A549 (cell line): ENCODE measurements at regions not wholly inside any gene's neighbourhood (a gene's known extent, or its start where the extent isn't known, plus 50 kb on each side); places are given as distances from the start of the nearest gene placed in this dataset.

ENCODE experiments used
- ATAC-seq, 2 experiments: fragments of 200-7000 bp in 1 of 2; fragments of >200 bp in 1 of 2; cut with Nextera tagmentation in 1 of 2; cut with Tn5 transposase in 1 of 2; 3 replicates each; pipeline versions ENCODE4 v1.8.0 to v1.9.1; 2018 to 2020; ENCODE audit warnings: mild to moderate bottlenecking in 1 of 2, moderate library complexity in 1 of 2
- CTCF ChIA-PET: fragments of 300-600 bp; sonication (Branson Sonifier 250); formaldehyde crosslinking; extraction: SDS; loops from one replicate; lab custom pipeline; 2021; ENCODE audit warnings: antibody characterized with exemption, inconsistent platforms; lab: Yijun Ruan, JAX
- POLR2A ChIA-PET: fragments of 350-600 bp; formaldehyde crosslinking; extraction: SDS; loops from one replicate; lab custom pipeline; 2021; ENCODE audit warnings: antibody characterized with exemption, inconsistent platforms; lab: Yijun Ruan, JAX
- DNase-seq, 2 experiments: peaks; one replicate each; pipeline versions ENCODE4 v3.0.0 to v3.0.0-alpha.2; 2011 to 2016; ENCODE audit warnings: low read depth in 1 of 2, low spot score in 1 of 2
- FAIRE-seq: peaks from 2 replicates; lab custom pipeline; 2011; peaks lifted over from hg19 to GRCh38; lab: Jason Lieb, UNC
- H3K27ac ChIP-seq, 2 experiments: fragments of >200 bp; sonication (Bioruptor Twin); formaldehyde crosslinking; 3 replicates each; pipeline ENCODE4 v1.5.1; 2016 to 2017
- H3K4me1 ChIP-seq: fragments of >200 bp; sonication (Bioruptor Twin); formaldehyde crosslinking; 3 replicates; pipeline ENCODE4 v1.6.1; 2016
- H3K4me2 ChIP-seq: fragments of >200 bp; sonication (Bioruptor Twin); formaldehyde crosslinking; 3 replicates; pipeline ENCODE4 v1.6.1; 2016
- H3K4me3 ChIP-seq: fragments of >200 bp; sonication (Bioruptor Twin); formaldehyde crosslinking; 3 replicates; pipeline ENCODE4 v1.5.1; 2016
- H3K9me3 ChIP-seq: fragments of >200 bp; sonication (Bioruptor Twin); formaldehyde crosslinking; 3 replicates; pipeline ENCODE4 v1.6.1; 2016
- CBX8 ChIP-seq: fragments of 200-600 bp; sonication (generic); IDR thresholded peaks from 2 replicates; pipeline ENCODE4 v1.6.1; 2016
- CEBPB ChIP-seq, 2 experiments: fragments of >200 bp in 1 of 2; sonication (Bioruptor Twin) in 1 of 2; formaldehyde crosslinking in 1 of 2; IDR thresholded peaks; 2 replicates each; pipeline ENCODE4 v1.6.1; 2012 to 2016
- CHD2 ChIP-seq: fragments of 150-350 bp; IDR thresholded peaks from 2 replicates; pipeline ENCODE4 v1.6.1; 2014; ENCODE audit warnings: low read length; ENCODE audit not compliant: partially characterized antibody
- CTCF ChIP-seq: fragments of >200 bp; sonication (Bioruptor Twin); formaldehyde crosslinking; IDR thresholded peaks from 3 replicates; pipeline ENCODE4 v1.5.1; 2016
- EHMT2 ChIP-seq: fragments of 200-600 bp; sonication (generic); IDR thresholded peaks from 2 replicates; pipeline ENCODE4 v1.6.1; 2016; ENCODE audit warnings: antibody characterized with exemption, low read depth, mild to moderate bottlenecking, moderate library complexity
- ELK1 ChIP-seq: fragments of 150-350 bp; IDR thresholded peaks from 2 replicates; pipeline ENCODE4 v1.6.1; 2014; ENCODE audit warnings: low read depth, mild to moderate bottlenecking, low read length
- EP300 ChIP-seq, 2 experiments: fragments of >200 bp; sonication (Bioruptor Twin); formaldehyde crosslinking; IDR thresholded peaks; 2 replicates in 1 of 2; 3 replicates in 1 of 2; pipeline ENCODE4 v1.6.1; 2016 to 2017
- ESRRA ChIP-seq: fragments of 150-350 bp; IDR thresholded peaks from 2 replicates; pipeline ENCODE4 v1.6.1; 2014; ENCODE audit warnings: mild to moderate bottlenecking, low read length, borderline replicate concordance
- HES2 ChIP-seq: fragments of >200 bp; sonication (Bioruptor Twin); formaldehyde crosslinking; IDR thresholded peaks from 2 replicates; pipeline ENCODE4 v1.6.1; 2016
- HEYL ChIP-seq: fragments of 250-450 bp; sonication (Bioruptor Pico); IDR thresholded peaks from 2 replicates; pipeline ENCODE4 v1.8.0; 2021; ENCODE audit warnings: mild to moderate bottlenecking, moderate library complexity
- HOXA7 ChIP-seq: fragments of 250-450 bp; sonication (Bioruptor Pico); IDR thresholded peaks from 2 replicates; pipeline ENCODE4 v1.5.0; 2020; ENCODE audit warnings: mild to moderate bottlenecking, moderate library complexity
- HOXB13 ChIP-seq: fragments of 250-450 bp; sonication (Bioruptor Pico); IDR thresholded peaks from 2 replicates; pipeline ENCODE4 v1.5.0; 2020; ENCODE audit warnings: low read depth, mild to moderate bottlenecking, moderate library complexity
- JUNB ChIP-seq: fragments of >200 bp; sonication (Bioruptor Twin); formaldehyde crosslinking; IDR thresholded peaks from 2 replicates; pipeline ENCODE4 v1.6.1; 2016
- KDM1A ChIP-seq: fragments of 200-600 bp; sonication (generic); IDR thresholded peaks from 2 replicates; pipeline ENCODE4 v1.6.1; 2016; ENCODE audit warnings: low read depth, mild to moderate bottlenecking
- KDM5A ChIP-seq: fragments of 200-600 bp; sonication (generic); IDR thresholded peaks from 2 replicates; pipeline ENCODE4 v1.6.1; 2016; ENCODE audit warnings: antibody characterized with exemption, mild to moderate bottlenecking
- MAFK ChIP-seq: fragments of 450-650 bp; IDR thresholded peaks from 2 replicates; pipeline ENCODE4 v1.6.1; 2014; ENCODE audit not compliant: partially characterized antibody
- MAX ChIP-seq: IDR thresholded peaks from 2 replicates; pipeline ENCODE4 v1.6.1; 2012
- MYC ChIP-seq: IDR thresholded peaks from 2 replicates; pipeline ENCODE4 v1.6.1; 2012; ENCODE audit warnings: mild to moderate bottlenecking, inconsistent platforms, low read length, improper control_type of control experiment, borderline replicate concordance
- NR3C1 ChIP-seq: fragments of >200 bp; sonication (Bioruptor Twin); formaldehyde crosslinking; IDR thresholded peaks from 3 replicates; pipeline ENCODE4 v1.6.1; 2017
- RNF2 ChIP-seq: fragments of 200-600 bp; sonication (generic); IDR thresholded peaks from 2 replicates; pipeline ENCODE4 v1.6.1; 2016; ENCODE audit warnings: low read depth, mild to moderate bottlenecking, antibody characterized with exemption, moderate library complexity, borderline replicate concordance
- SMC3 ChIP-seq: fragments of >200 bp; sonication (Bioruptor Twin); formaldehyde crosslinking; IDR thresholded peaks from 3 replicates; pipeline ENCODE4 v1.6.1; 2018; ENCODE audit warnings: inconsistent platforms
- TP53 ChIP-seq: fragments of 250-450 bp; sonication (Bioruptor Pico); IDR thresholded peaks from 2 replicates; pipeline ENCODE4 v1.5.0; 2021; ENCODE audit warnings: mild to moderate bottlenecking, moderate library complexity
- ZC3H11A ChIP-seq: fragments of 450-650 bp; IDR thresholded peaks from 2 replicates; pipeline ENCODE4 v1.6.1; 2014; ENCODE audit warnings: antibody characterized with exemption, mild to moderate bottlenecking
- ZNF302 ChIP-seq: fragments of 250-450 bp; sonication (Bioruptor Pico); IDR thresholded peaks from 2 replicates; pipeline ENCODE4 v1.9.0; 2021; ENCODE audit warnings: inconsistent platforms, mild to moderate bottlenecking, moderate library complexity
- WGBS: methylation state at CpG from one replicate; pipeline ENCODE4 v1.1.6; 2017; ENCODE audit errors: missing lambda C conversion rate; 5-methylcytosine and 5-hydroxymethylcytosine counted together
- TF ChIP-seq, protein P1 (sequence below): fragments of 200-600 bp; sonication (generic); IDR thresholded peaks from 2 replicates; pipeline ENCODE4 v1.6.1; 2016; ENCODE audit warnings: antibody characterized with exemption, mild to moderate bottlenecking, moderate library complexity

GRCh38 chr7:91600112-91600511, 280.4 kb downstream of the MTERF1 start:
- no peak overlapping the region for H3K4me3 ChIP-seq
- POLR2A ChIA-PET = no interaction called here
- ATAC-seq (no peak), FAIRE-seq (no peak), DNase-seq (no peak)
- CTCF ChIA-PET = no interaction called here
- TF ChIP-seq CEBPB (IDR thresholded peaks at IDR 0.05) (no peak), ESRRA (no peak), EP300 (IDR thresholded peaks at IDR 0.05) (no peak), MAX (no peak), CHD2 (no peak), NR3C1 (no peak), CTCF (no peak), CBX8 (no peak), KDM5A (no peak), HES2 (no peak), ELK1 (no peak), HOXA7 (CRISPR knock-in tag) (no peak), SMC3 (no peak), MYC (no peak), ZNF302 (CRISPR knock-in tag) (no peak)
- no peak overlapping the region for H3K27ac ChIP-seq
- no peak overlapping the region for H3K4me2 ChIP-seq
- no peaks in the 10 kb centered on the region for H3K9me3 ChIP-seq
- H3K4me1 ChIP-seq = no peaks in the 10 kb centered on the region

GRCh38 chr7:91603707-91604106, 276.8 kb downstream of the MTERF1 start:
- no peaks in the 10 kb centered on the region for H3K9me3 ChIP-seq
- no peak overlapping the region for H3K4me2 ChIP-seq
- FAIRE-seq = no peak
- H3K4me3 ChIP-seq = no peak overlapping the region
- DNase-seq = no peak
- no peak for ATAC-seq
- H3K4me1 ChIP-seq = no peaks in the 10 kb centered on the region
- TF ChIP-seq EHMT2 (no peak), HEYL (CRISPR knock-in tag) (no peak), JUNB (no peak), ZC3H11A (no peak), MAFK (no peak), CHD2 (no peak), KDM1A (no peak), TP53 (CRISPR knock-in tag) (no peak), MYC (no peak), RNF2 (no peak), HOXB13 (CRISPR knock-in tag) (no peak)
- TF ChIP-seq, protein P1, sequence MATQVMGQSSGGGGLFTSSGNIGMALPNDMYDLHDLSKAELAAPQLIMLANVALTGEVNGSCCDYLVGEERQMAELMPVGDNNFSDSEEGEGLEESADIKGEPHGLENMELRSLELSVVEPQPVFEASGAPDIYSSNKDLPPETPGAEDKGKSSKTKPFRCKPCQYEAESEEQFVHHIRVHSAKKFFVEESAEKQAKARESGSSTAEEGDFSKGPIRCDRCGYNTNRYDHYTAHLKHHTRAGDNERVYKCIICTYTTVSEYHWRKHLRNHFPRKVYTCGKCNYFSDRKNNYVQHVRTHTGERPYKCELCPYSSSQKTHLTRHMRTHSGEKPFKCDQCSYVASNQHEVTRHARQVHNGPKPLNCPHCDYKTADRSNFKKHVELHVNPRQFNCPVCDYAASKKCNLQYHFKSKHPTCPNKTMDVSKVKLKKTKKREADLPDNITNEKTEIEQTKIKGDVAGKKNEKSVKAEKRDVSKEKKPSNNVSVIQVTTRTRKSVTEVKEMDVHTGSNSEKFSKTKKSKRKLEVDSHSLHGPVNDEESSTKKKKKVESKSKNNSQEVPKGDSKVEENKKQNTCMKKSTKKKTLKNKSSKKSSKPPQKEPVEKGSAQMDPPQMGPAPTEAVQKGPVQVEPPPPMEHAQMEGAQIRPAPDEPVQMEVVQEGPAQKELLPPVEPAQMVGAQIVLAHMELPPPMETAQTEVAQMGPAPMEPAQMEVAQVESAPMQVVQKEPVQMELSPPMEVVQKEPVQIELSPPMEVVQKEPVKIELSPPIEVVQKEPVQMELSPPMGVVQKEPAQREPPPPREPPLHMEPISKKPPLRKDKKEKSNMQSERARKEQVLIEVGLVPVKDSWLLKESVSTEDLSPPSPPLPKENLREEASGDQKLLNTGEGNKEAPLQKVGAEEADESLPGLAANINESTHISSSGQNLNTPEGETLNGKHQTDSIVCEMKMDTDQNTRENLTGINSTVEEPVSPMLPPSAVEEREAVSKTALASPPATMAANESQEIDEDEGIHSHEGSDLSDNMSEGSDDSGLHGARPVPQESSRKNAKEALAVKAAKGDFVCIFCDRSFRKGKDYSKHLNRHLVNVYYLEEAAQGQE = no peak
- CTCF ChIA-PET = no interaction called here
- WGBS = 43% methylated on average over 3 of the region's 3 CpGs
- H3K27ac ChIP-seq = no peak overlapping the region
- POLR2A ChIA-PET = no interaction called here
